ENCODE measurements at regions not wholly inside any gene's neighbourhood (a gene's known extent, or its start where the extent isn't known, plus 50 kb on each side); places are given as distances from the start of the nearest gene placed in this dataset.

GRCh38 chr7:21169667-21170580 lies 258.0 kb upstream of the SP4 start:
- no peaks in the 10 kb centered on the region for H3K36me3 ChIP-seq (ENCODE audit: control insufficient read depth, insufficient read depth, low read length)
- peak overlapping the region; percentile 56 for H3K9ac ChIP-seq (ENCODE audit: low read depth, low read length)
- H3K9me3 ChIP-seq (ENCODE audit: control insufficient read depth, insufficient read depth, low read length): no peaks in the 10 kb centered on the region
- peaks cover 18% of the 10 kb centered on the region for H3K27me3 ChIP-seq (ENCODE audit: control insufficient read depth, insufficient read depth, low read length)
- peak overlapping the region; percentile 73 for H3K4me3 ChIP-seq (ENCODE audit: low read depth, low read length)
- H3K4me1 ChIP-seq (ENCODE audit: control insufficient read depth, insufficient read depth, low read length): peaks cover 14% of the 10 kb centered on the region

GRCh38 chr7:21172800-21173199 lies 255.1 kb upstream of the SP4 start:
- no peaks in the 10 kb centered on the region for H3K36me3 ChIP-seq (ENCODE audit: control insufficient read depth, insufficient read depth, low read length)
- H3K9ac ChIP-seq (ENCODE audit: low read depth, low read length): no peak overlapping the region
- no peak overlapping the region for H3K4me3 ChIP-seq (ENCODE audit: low read depth, low read length)
- peaks cover 18% of the 10 kb centered on the region for H3K27me3 ChIP-seq (ENCODE audit: control insufficient read depth, insufficient read depth, low read length)
- no peaks in the 10 kb centered on the region for H3K9me3 ChIP-seq (ENCODE audit: control insufficient read depth, insufficient read depth, low read length)
- H3K4me1 ChIP-seq (ENCODE audit: control insufficient read depth, insufficient read depth, low read length): peaks cover 13% of the 10 kb centered on the region

- H3K4me3 ChIP-seq (ENCODE audit: low read depth, low read length): no peak overlapping the region
- peaks cover 18% of the 10 kb centered on the region for H3K27me3 ChIP-seq (ENCODE audit: control insufficient read depth, insufficient read depth, low read length)
Observed at GRCh38 chr7:21173436-21173835, 254.4 kb upstream of the SP4 start.

GRCh38 chr7:21175714-21176113 lies 252.2 kb upstream of the SP4 start:
- Histone ChIP-seq H3K9me3 (ENCODE audit: control insufficient read depth, insufficient read depth, low read length) (no peaks in the 10 kb centered on the region), H3K36me3 (ENCODE audit: control insufficient read depth, insufficient read depth, low read length) (no peaks in the 10 kb centered on the region), H3K9ac (ENCODE audit: low read depth, low read length) (no peak overlapping the region), H3K4me3 (ENCODE audit: low read depth, low read length) (no peak overlapping the region), H3K4me1 (ENCODE audit: control insufficient read depth, insufficient read depth, low read length) (no peaks in the 10 kb centered on the region), H3K27me3 (ENCODE audit: control insufficient read depth, insufficient read depth, low read length) (peaks cover 18% of the 10 kb centered on the region)

More at GRCh38 chr7:21173436-21173835, 254.4 kb upstream of the SP4 start:
- H3K9me3 ChIP-seq (ENCODE audit: control insufficient read depth, insufficient read depth, low read length): no peaks in the 10 kb centered on the region
- no peaks in the 10 kb centered on the region for H3K36me3 ChIP-seq (ENCODE audit: control insufficient read depth, insufficient read depth, low read length)
- peaks cover 8% of the 10 kb centered on the region for H3K4me1 ChIP-seq (ENCODE audit: control insufficient read depth, insufficient read depth, low read length)
- no peak overlapping the region for H3K9ac ChIP-seq (ENCODE audit: low read depth, low read length)

GRCh38 chr7:21184942-21185652 lies 242.8 kb upstream of the SP4 start:
- H3K9me3 ChIP-seq (ENCODE audit: control insufficient read depth, insufficient read depth, low read length): no peaks in the 10 kb centered on the region
- H3K4me3 ChIP-seq (ENCODE audit: low read depth, low read length): no peak overlapping the region
- H3K4me1 ChIP-seq (ENCODE audit: control insufficient read depth, insufficient read depth, low read length): peaks cover 7% of the 10 kb centered on the region
- no peak overlapping the region for H3K9ac ChIP-seq (ENCODE audit: low read depth, low read length)
- H3K36me3 ChIP-seq (ENCODE audit: control insufficient read depth, insufficient read depth, low read length): no peaks in the 10 kb centered on the region
- no peaks in the 10 kb centered on the region for H3K27me3 ChIP-seq (ENCODE audit: control insufficient read depth, insufficient read depth, low read length)

GRCh38 chr7:21185653-21186265 lies 242.1 kb upstream of the SP4 start:
- H3K9ac ChIP-seq (ENCODE audit: low read depth, low read length): no peak overlapping the region
- no peaks in the 10 kb centered on the region for H3K9me3 ChIP-seq (ENCODE audit: control insufficient read depth, insufficient read depth, low read length)
- H3K4me3 ChIP-seq (ENCODE audit: low read depth, low read length): no peak overlapping the region
- H3K27me3 ChIP-seq (ENCODE audit: control insufficient read depth, insufficient read depth, low read length): no peaks in the 10 kb centered on the region
- H3K4me1 ChIP-seq (ENCODE audit: control insufficient read depth, insufficient read depth, low read length): peaks cover 7% of the 10 kb centered on the region
- no peaks in the 10 kb centered on the region for H3K36me3 ChIP-seq (ENCODE audit: control insufficient read depth, insufficient read depth, low read length)

- no peaks in the 10 kb centered on the region for H3K4me1 ChIP-seq (ENCODE audit: control insufficient read depth, insufficient read depth, low read length)
- no peaks in the 10 kb centered on the region for H3K9me3 ChIP-seq (ENCODE audit: control insufficient read depth, insufficient read depth, low read length)
- no peak overlapping the region for H3K9ac ChIP-seq (ENCODE audit: low read depth, low read length)
- no peak overlapping the region for H3K4me3 ChIP-seq (ENCODE audit: low read depth, low read length)
- no peaks in the 10 kb centered on the region for H3K27me3 ChIP-seq (ENCODE audit: control insufficient read depth, insufficient read depth, low read length)
- no peaks in the 10 kb centered on the region for H3K36me3 ChIP-seq (ENCODE audit: control insufficient read depth, insufficient read depth, low read length)
Observed at GRCh38 chr7:21191321-21192073, 236.4 kb upstream of the SP4 start.

GRCh38 chr7:21192657-21193056 lies 235.2 kb upstream of the SP4 start:
- H3K36me3 ChIP-seq (ENCODE audit: control insufficient read depth, insufficient read depth, low read length): no peaks in the 10 kb centered on the region
- no peaks in the 10 kb centered on the region for H3K4me1 ChIP-seq (ENCODE audit: control insufficient read depth, insufficient read depth, low read length)
- no peak overlapping the region for H3K9ac ChIP-seq (ENCODE audit: low read depth, low read length)
- no peaks in the 10 kb centered on the region for H3K27me3 ChIP-seq (ENCODE audit: control insufficient read depth, insufficient read depth, low read length)
- no peaks in the 10 kb centered on the region for H3K9me3 ChIP-seq (ENCODE audit: control insufficient read depth, insufficient read depth, low read length)
- H3K4me3 ChIP-seq (ENCODE audit: low read depth, low read length): no peak overlapping the region

- H3K9ac ChIP-seq (ENCODE audit: low read depth, low read length): no peak overlapping the region
- no peaks in the 10 kb centered on the region for H3K4me1 ChIP-seq (ENCODE audit: control insufficient read depth, insufficient read depth, low read length)
- no peak overlapping the region for H3K4me3 ChIP-seq (ENCODE audit: low read depth, low read length)
- no peaks in the 10 kb centered on the region for H3K36me3 ChIP-seq (ENCODE audit: control insufficient read depth, insufficient read depth, low read length)
- H3K9me3 ChIP-seq (ENCODE audit: control insufficient read depth, insufficient read depth, low read length): no peaks in the 10 kb centered on the region
- no peaks in the 10 kb centered on the region for H3K27me3 ChIP-seq (ENCODE audit: control insufficient read depth, insufficient read depth, low read length)
Observed at GRCh38 chr7:21193895-21194294, 234.0 kb upstream of the SP4 start.

GRCh38 chr7:21194936-21195335 lies 232.9 kb upstream of the SP4 start:
- H3K9ac ChIP-seq (ENCODE audit: low read depth, low read length): no peak overlapping the region
- H3K4me1 ChIP-seq (ENCODE audit: control insufficient read depth, insufficient read depth, low read length): no peaks in the 10 kb centered on the region
- H3K4me3 ChIP-seq (ENCODE audit: low read depth, low read length): no peak overlapping the region
- H3K9me3 ChIP-seq (ENCODE audit: control insufficient read depth, insufficient read depth, low read length): no peaks in the 10 kb centered on the region
- no peaks in the 10 kb centered on the region for H3K36me3 ChIP-seq (ENCODE audit: control insufficient read depth, insufficient read depth, low read length)
- H3K27me3 ChIP-seq (ENCODE audit: control insufficient read depth, insufficient read depth, low read length): no peaks in the 10 kb centered on the region

- Histone ChIP-seq H3K4me3 (ENCODE audit: low read depth, low read length) (no peak overlapping the region), H3K9me3 (ENCODE audit: control insufficient read depth, insufficient read depth, low read length) (no peaks in the 10 kb centered on the region), H3K9ac (ENCODE audit: low read depth, low read length) (no peak overlapping the region), H3K27me3 (ENCODE audit: control insufficient read depth, insufficient read depth, low read length) (no peaks in the 10 kb centered on the region), H3K4me1 (ENCODE audit: control insufficient read depth, insufficient read depth, low read length) (no peaks in the 10 kb centered on the region), H3K36me3 (ENCODE audit: control insufficient read depth, insufficient read depth, low read length) (no peaks in the 10 kb centered on the region)
Observed at GRCh38 chr7:21198921-21199320, 229.0 kb upstream of the SP4 start.
